ENCODE measurements at regions not wholly inside any gene's neighbourhood (a gene's known extent, or its start where the extent isn't known, plus 50 kb on each side); places are given as distances from the start of the nearest gene placed in this dataset.
"Not testable (repeated sequence)": the region's sequence is repeated elsewhere in the genome, so short reads cannot be mapped to it uniquely, and the experiment has no call there.

GRCh38 chr16:88191168-88191567 is 191.6 kb upstream of the ZNF469 start:
- TF ChIP-seq CTCF (IDR thresholded peaks at IDR 0.05; ENCODE audit: poor library complexity); EZH2 (IDR thresholded peaks at IDR 0.05; ENCODE audit: borderline replicate concordance): not testable (repeated sequence)

All from hepatocyte (in vitro differentiated cells).